HEK293 (cell line): ENCODE measurements at regions not wholly inside any gene's neighbourhood (a gene's known extent, or its start where the extent isn't known, plus 50 kb on each side); places are given as distances from the start of the nearest gene placed in this dataset.

Experiments
- CTCF ChIA-PET: fragments of 350-600 bp; formaldehyde crosslinking; extraction: SDS; loops from one replicate; lab custom pipeline; 2021; ENCODE audit warnings: antibody characterized with exemption; lab: Yijun Ruan, JAX
- POLR2A ChIA-PET: fragments of 300-600 bp; formaldehyde crosslinking; extraction: SDS; loops from one replicate; lab custom pipeline; 2020; ENCODE audit warnings: antibody characterized with exemption, inconsistent platforms; lab: Yijun Ruan, JAX
- H3K27ac ChIP-seq: fragments of 200-500 bp; sonication (Bioruptor generic); 2 replicates; pipeline ENCODE4 v1.5.1; 2014; ENCODE audit warnings: low read depth, low read length, control low read depth, inconsistent platforms; ENCODE audit errors: extremely low read depth
- H3K36me3 ChIP-seq, 2 experiments: fragments of 200-500 bp in 1 of 2; sonication (Bioruptor generic) in 1 of 2; 1 replicate in 1 of 2; 2 replicates in 1 of 2; pipeline ENCODE4 v1.5.1; 2014 to 2017; ENCODE audit warnings: inconsistent platforms in 2 of 2, low read length in 2 of 2; ENCODE audit not compliant: control insufficient read depth in 2 of 2, insufficient read depth in 1 of 2
- H3K4me1 ChIP-seq: fragments of 200-500 bp; sonication (Bioruptor generic); 2 replicates; pipeline ENCODE4 v1.5.1; 2014; ENCODE audit warnings: mild to moderate bottlenecking, low read length, inconsistent platforms; ENCODE audit not compliant: control insufficient read depth, insufficient read depth
- H3K4me3 ChIP-seq: 2 replicates; pipeline ENCODE4 v1.5.1; 2011; ENCODE audit warnings: low read depth, mild to moderate bottlenecking, control low read depth, low read length, moderate library complexity
- H3K9me3 ChIP-seq: fragments of 200-500 bp; sonication (Bioruptor generic); 2 replicates; pipeline ENCODE4 v1.5.1; 2014; ENCODE audit warnings: low read depth, low read length, inconsistent platforms; ENCODE audit not compliant: control insufficient read depth, insufficient read depth
- BCL11A ChIP-seq: fragments of 450-650 bp; formaldehyde crosslinking; IDR thresholded peaks from 2 replicates; pipeline ENCODE4 v1.5.1; 2016; ENCODE audit warnings: low read depth, missing biosample characterization, missing genetic modification characterization
- KLF1 ChIP-seq: fragments of 450-650 bp; formaldehyde crosslinking; IDR thresholded peaks from 2 replicates; pipeline ENCODE4 v1.5.1; 2016; ENCODE audit warnings: missing biosample characterization, missing genetic modification characterization
- SP2 ChIP-seq: fragments of 450-650 bp; formaldehyde crosslinking; IDR thresholded peaks from 2 replicates; pipeline ENCODE4 v1.5.1; 2016; ENCODE audit warnings: missing biosample characterization, missing genetic modification characterization
- YY2 ChIP-seq: fragments of 450-650 bp; formaldehyde crosslinking; IDR thresholded peaks from 2 replicates; pipeline ENCODE4 v1.5.1; 2016; ENCODE audit warnings: missing biosample characterization, missing genetic modification characterization
- ZBTB8A ChIP-seq: fragments of 450-650 bp; formaldehyde crosslinking; IDR thresholded peaks from 2 replicates; pipeline ENCODE4 v1.5.1; 2016; ENCODE audit warnings: missing biosample characterization, missing genetic modification characterization
- ZNF132 ChIP-seq: fragments of 450-650 bp; formaldehyde crosslinking; IDR thresholded peaks from 2 replicates; pipeline ENCODE4 v1.5.1; 2017; ENCODE audit warnings: missing biosample characterization, missing genetic modification characterization, borderline replicate concordance
- ZNF174 ChIP-seq: fragments of 450-650 bp; formaldehyde crosslinking; IDR thresholded peaks from 2 replicates; pipeline ENCODE4 v1.5.0; 2017; ENCODE audit warnings: missing biosample characterization, mild to moderate bottlenecking, missing genetic modification characterization
- ZNF23 ChIP-seq: fragments of 450-650 bp; formaldehyde crosslinking; IDR thresholded peaks from 2 replicates; pipeline ENCODE4 v1.5.1; 2016; ENCODE audit warnings: missing biosample characterization, missing genetic modification characterization, borderline replicate concordance
- ZNF311 ChIP-seq: fragments of 450-650 bp; formaldehyde crosslinking; IDR thresholded peaks from 2 replicates; pipeline ENCODE4 v1.5.1; 2017; ENCODE audit warnings: missing biosample characterization, missing genetic modification characterization, borderline replicate concordance
- ZNF416 ChIP-seq: fragments of 450-650 bp; formaldehyde crosslinking; IDR thresholded peaks from 2 replicates; pipeline ENCODE4 v1.5.1; 2016; ENCODE audit warnings: missing biosample characterization, missing genetic modification characterization
- ZNF530 ChIP-seq: fragments of 450-650 bp; formaldehyde crosslinking; IDR thresholded peaks from 2 replicates; pipeline ENCODE4 v1.5.1; 2016; ENCODE audit warnings: low read depth, missing biosample characterization, missing genetic modification characterization
- ZNF596 ChIP-seq: fragments of 450-650 bp; IDR thresholded peaks from 2 replicates; pipeline ENCODE4 v1.5.0; 2018; ENCODE audit warnings: missing biosample characterization, mild to moderate bottlenecking, missing genetic modification characterization, moderate library complexity
- ZNF621 ChIP-seq: fragments of 450-650 bp; formaldehyde crosslinking; IDR thresholded peaks from 2 replicates; pipeline ENCODE4 v1.5.1; 2017; ENCODE audit warnings: missing biosample characterization, missing genetic modification characterization
- ZNF747 ChIP-seq: fragments of 450-650 bp; formaldehyde crosslinking; IDR thresholded peaks from 2 replicates; pipeline ENCODE4 v1.5.1; 2016; ENCODE audit warnings: missing biosample characterization, missing genetic modification characterization
- ZXDB ChIP-seq: fragments of 450-650 bp; formaldehyde crosslinking; IDR thresholded peaks from 2 replicates; pipeline ENCODE4 v1.5.1; 2016; ENCODE audit warnings: missing biosample characterization, missing genetic modification characterization
- TF ChIP-seq, protein P1 (sequence below): fragments of 450-650 bp; formaldehyde crosslinking; conservative IDR thresholded peaks from 2 replicates; pipeline ENCODE4 v1.5.1; 2016; ENCODE audit warnings: low read depth, missing biosample characterization, missing genetic modification characterization
- TF ChIP-seq, protein P2 (sequence below): fragments of 450-650 bp; formaldehyde crosslinking; IDR thresholded peaks from 2 replicates; pipeline ENCODE4 v1.5.1; 2016; ENCODE audit warnings: missing biosample characterization, missing genetic modification characterization
- TF ChIP-seq, protein P3 (sequence below): fragments of 450-650 bp; formaldehyde crosslinking; IDR thresholded peaks from 2 replicates; pipeline ENCODE4 v1.5.1; 2017; ENCODE audit warnings: missing biosample characterization, missing genetic modification characterization
- TF ChIP-seq, protein P4 (sequence below): fragments of 450-650 bp; formaldehyde crosslinking; IDR thresholded peaks from 2 replicates; pipeline ENCODE4 v1.5.1; 2016; ENCODE audit warnings: missing biosample characterization, missing genetic modification characterization
- TF ChIP-seq, protein P5 (sequence below): fragments of 450-650 bp; formaldehyde crosslinking; IDR thresholded peaks from 2 replicates; pipeline ENCODE4 v1.5.1; 2017; ENCODE audit warnings: missing biosample characterization, missing genetic modification characterization

DNA sequence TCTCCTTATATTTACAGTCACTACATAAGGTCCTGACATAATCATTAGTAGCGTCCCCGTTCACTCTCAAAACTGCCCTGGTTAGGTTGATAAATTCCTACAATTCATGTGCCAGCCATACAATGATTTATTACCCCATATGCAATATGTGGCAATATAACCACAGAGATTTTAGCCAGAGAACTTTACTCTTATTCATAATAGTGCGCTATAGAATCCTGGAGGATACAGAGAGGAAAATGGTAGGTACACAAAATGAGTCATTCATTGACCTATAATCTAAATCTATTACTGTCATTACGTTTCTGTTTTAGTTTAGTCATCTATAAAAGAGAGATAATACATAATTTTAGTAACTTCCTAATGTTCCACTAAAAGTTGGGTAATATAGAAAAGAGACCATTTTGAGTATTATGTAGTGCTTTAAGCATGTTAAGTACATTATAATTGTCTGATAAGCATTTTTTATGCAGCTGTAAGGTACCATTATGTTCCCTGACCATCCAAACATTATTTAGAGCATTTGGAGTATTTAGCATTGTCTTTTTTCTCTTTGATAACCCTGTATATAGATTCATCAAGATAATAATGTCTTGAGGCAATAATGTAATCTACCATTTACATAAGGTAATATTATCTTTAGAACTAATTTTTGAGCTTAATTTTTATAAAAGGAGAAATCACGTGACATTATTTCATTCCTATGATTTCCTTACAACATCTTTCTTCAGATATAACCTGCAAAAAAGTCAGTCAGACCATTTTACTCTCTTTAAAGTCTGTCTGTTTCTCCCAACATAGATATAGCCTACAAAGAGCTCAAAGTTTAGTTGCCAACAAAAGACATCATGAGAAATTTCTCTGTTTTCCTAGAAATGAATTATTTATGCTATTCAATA is 655.5 kb upstream of the ZNF608 start (continued):
- TF ChIP-seq, protein P1, sequence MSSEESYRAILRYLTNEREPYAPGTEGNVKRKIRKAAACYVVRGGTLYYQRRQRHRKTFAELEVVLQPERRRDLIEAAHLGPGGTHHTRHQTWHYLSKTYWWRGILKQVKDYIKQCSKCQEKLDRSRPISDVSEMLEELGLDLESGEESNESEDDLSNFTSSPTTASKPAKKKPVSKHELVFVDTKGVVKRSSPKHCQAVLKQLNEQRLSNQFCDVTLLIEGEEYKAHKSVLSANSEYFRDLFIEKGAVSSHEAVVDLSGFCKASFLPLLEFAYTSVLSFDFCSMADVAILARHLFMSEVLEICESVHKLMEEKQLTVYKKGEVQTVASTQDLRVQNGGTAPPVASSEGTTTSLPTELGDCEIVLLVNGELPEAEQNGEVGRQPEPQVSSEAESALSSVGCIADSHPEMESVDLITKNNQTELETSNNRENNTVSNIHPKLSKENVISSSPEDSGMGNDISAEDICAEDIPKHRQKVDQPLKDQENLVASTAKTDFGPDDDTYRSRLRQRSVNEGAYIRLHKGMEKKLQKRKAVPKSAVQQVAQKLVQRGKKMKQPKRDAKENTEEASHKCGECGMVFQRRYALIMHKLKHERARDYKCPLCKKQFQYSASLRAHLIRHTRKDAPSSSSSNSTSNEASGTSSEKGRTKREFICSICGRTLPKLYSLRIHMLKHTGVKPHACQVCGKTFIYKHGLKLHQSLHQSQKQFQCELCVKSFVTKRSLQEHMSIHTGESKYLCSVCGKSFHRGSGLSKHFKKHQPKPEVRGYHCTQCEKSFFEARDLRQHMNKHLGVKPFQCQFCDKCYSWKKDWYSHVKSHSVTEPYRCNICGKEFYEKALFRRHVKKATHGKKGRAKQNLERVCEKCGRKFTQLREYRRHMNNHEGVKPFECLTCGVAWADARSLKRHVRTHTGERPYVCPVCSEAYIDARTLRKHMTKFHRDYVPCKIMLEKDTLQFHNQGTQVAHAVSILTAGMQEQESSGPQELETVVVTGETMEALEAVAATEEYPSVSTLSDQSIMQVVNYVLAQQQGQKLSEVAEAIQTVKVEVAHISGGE (tag by site-specific recombination): no peak
- TF ChIP-seq, protein P2, sequence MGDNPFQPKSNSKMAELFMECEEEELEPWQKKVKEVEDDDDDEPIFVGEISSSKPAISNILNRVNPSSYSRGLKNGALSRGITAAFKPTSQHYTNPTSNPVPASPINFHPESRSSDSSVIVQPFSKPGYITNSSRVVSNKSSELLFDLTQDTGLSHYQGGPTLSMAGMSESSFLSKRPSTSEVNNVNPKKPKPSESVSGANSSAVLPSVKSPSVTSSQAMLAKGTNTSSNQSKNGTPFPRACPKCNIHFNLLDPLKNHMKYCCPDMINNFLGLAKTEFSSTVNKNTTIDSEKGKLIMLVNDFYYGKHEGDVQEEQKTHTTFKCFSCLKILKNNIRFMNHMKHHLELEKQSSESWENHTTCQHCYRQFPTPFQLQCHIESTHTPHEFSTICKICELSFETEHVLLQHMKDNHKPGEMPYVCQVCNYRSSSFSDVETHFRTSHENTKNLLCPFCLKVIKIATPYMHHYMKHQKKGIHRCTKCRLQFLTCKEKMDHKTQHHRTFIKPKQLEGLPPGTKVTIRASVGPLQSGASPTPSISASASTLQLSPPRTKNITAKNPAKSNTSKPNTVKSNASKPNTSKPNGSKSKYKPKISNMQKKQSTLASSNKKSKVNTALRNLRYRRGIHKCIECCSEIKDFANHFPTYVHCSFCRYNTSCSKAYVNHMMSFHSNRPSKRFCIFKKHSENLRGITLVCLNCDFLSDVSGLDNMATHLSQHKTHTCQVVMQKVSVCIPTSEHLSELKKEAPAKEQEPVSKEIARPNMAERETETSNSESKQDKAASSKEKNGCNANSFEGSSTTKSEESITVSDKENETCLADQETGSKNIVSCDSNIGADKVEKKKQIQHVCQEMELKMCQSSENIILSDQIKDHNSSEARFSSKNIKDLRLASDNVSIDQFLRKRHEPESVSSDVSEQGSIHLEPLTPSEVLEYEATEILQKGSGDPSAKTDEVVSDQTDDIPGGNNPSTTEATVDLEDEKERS (tag by site-specific recombination): no peak
- no peak for TF ChIP-seq ZNF530
- TF ChIP-seq, protein P3, sequence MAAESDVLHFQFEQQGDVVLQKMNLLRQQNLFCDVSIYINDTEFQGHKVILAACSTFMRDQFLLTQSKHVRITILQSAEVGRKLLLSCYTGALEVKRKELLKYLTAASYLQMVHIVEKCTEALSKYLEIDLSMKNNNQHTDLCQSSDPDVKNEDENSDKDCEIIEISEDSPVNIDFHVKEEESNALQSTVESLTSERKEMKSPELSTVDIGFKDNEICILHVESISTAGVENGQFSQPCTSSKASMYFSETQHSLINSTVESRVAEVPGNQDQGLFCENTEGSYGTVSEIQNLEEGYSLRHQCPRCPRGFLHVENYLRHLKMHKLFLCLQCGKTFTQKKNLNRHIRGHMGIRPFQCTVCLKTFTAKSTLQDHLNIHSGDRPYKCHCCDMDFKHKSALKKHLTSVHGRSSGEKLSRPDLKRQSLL (tag by site-specific recombination): no peak
- TF ChIP-seq YY2 (tag by site-specific recombination): peak; percentile 28; the same call in 1 of the 2 replicates
- no peak for TF ChIP-seq ZNF747

DNA sequence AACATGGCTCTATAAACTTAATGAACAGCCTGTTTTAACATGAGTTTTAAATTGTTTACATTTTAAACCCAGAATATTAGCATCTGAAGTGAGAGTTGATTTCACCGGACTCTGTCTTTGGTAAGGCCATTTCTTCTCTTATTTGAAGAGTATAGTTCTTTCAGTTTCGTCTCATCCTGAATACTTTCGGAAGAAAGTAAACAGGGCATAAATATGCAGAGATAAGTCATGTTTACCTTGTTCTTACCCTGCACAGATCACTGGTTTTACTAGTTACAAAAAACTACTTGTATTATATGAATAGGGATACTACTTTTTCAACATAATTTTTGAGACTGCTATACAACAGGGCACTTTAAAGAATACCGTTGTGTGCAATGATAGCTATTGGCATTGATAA is 656.3 kb upstream of the ZNF608 start:
- ChIA-PET POLR2A (no interaction called here), CTCF (interaction anchor here (0.6 kb wide), 1 partner anchor 56 kb away, joined by 3 read pairs; no protein-coding TSS in a partner anchor)
- Histone ChIP-seq H3K4me3 (no peak overlapping the region), H3K4me1 (0 out of 2 replicates have a peak, but pooled peaks cover 4% of the 10 kb centered on the region), H3K27ac (0 out of 2 replicates have a peak overlapping the region, but pooled peaks have one; percentile 0), H3K9me3 (no peaks in the 10 kb centered on the region), H3K36me3 (no peaks in the 10 kb centered on the region)
- no peak for TF ChIP-seq ZNF416 (tag by site-specific recombination)
- no peak for TF ChIP-seq ZNF132 (tag by site-specific recombination)
- no peak for TF ChIP-seq ZXDB
- no peak for TF ChIP-seq ZBTB8A
- TF ChIP-seq ZNF621 (tag by site-specific recombination): no peak
- TF ChIP-seq, protein P4, sequence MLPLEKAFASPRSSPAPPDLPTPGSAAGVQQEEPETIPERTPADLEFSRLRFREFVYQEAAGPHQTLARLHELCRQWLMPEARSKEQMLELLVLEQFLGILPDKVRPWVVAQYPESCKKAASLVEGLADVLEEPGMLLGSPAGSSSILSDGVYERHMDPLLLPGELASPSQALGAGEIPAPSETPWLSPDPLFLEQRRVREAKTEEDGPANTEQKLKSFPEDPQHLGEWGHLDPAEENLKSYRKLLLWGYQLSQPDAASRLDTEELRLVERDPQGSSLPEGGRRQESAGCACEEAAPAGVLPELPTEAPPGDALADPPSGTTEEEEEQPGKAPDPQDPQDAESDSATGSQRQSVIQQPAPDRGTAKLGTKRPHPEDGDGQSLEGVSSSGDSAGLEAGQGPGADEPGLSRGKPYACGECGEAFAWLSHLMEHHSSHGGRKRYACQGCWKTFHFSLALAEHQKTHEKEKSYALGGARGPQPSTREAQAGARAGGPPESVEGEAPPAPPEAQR (tag by site-specific recombination): no peak

DNA sequence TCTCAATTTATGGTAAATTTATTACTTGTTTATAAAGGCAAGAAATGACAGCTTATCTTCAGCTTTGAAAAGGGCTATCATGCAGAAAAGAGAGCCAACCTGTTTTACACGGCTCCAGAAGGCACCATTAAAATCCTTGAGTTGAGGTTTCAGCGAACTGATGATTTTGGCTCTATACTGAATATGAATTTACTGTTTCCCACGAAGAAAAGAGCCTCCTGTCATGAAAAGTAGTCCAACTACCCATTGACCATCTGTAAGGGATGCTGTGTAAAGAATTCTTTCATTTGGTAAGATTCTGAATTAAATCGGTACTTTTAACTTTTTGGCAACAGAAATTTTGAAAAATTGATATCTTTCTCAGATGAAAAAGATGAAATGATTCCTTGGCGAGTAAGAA is 657.6 kb upstream of the ZNF608 start:
- POLR2A ChIA-PET: no interaction called here
- Histone ChIP-seq H3K36me3 (no peaks in the 10 kb centered on the region), H3K27ac (no peak overlapping the region), H3K4me1 (peaks cover 10% of the 10 kb centered on the region), H3K9me3 (no peaks in the 10 kb centered on the region), H3K4me3 (no peak overlapping the region)
- CTCF ChIA-PET: no interaction called here
- TF ChIP-seq ZNF311 (tag by site-specific recombination) (no peak), ZNF174 (no peak), ZNF596 (tag by site-specific recombination) (no peak), KLF1 (tag by site-specific recombination) (no peak), ZNF23 (tag by site-specific recombination) (no peak), SP2 (tag by site-specific recombination) (no peak), ZNF530 (no peak), BCL11A (tag by site-specific recombination) (no peak)
- TF ChIP-seq, protein P5, sequence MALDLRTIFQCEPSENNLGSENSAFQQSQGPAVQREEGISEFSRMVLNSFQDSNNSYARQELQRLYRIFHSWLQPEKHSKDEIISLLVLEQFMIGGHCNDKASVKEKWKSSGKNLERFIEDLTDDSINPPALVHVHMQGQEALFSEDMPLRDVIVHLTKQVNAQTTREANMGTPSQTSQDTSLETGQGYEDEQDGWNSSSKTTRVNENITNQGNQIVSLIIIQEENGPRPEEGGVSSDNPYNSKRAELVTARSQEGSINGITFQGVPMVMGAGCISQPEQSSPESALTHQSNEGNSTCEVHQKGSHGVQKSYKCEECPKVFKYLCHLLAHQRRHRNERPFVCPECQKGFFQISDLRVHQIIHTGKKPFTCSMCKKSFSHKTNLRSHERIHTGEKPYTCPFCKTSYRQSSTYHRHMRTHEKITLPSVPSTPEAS: no peak
